ENCODE measurements at regions not wholly inside any gene's neighbourhood (a gene's known extent, or its start where the extent isn't known, plus 50 kb on each side); places are given as distances from the start of the nearest gene placed in this dataset.
"Not testable (repeated sequence)": the region's sequence is repeated elsewhere in the genome, so short reads cannot be mapped to it uniquely, and the experiment has no call there.

DNA sequence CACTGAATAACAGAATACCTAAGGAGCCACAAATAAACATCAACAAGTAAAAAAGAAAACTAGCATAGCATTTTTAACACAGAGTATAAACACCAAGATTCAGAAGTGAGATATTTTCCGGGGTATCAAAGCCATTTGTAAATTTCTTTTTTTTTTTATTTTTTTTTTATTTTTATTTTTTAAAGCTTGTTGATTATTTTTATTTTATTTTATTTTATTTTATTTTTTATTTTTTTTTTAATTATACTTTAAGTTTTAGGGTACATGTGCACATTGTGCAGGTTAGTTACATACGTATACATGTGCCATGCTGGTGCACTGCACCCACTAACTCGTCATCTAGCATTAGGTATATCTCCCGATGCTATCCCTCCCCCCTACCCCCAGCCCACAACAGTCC is 81.7 kb upstream of the PDE1A start:
- TF ChIP-seq, protein P1, sequence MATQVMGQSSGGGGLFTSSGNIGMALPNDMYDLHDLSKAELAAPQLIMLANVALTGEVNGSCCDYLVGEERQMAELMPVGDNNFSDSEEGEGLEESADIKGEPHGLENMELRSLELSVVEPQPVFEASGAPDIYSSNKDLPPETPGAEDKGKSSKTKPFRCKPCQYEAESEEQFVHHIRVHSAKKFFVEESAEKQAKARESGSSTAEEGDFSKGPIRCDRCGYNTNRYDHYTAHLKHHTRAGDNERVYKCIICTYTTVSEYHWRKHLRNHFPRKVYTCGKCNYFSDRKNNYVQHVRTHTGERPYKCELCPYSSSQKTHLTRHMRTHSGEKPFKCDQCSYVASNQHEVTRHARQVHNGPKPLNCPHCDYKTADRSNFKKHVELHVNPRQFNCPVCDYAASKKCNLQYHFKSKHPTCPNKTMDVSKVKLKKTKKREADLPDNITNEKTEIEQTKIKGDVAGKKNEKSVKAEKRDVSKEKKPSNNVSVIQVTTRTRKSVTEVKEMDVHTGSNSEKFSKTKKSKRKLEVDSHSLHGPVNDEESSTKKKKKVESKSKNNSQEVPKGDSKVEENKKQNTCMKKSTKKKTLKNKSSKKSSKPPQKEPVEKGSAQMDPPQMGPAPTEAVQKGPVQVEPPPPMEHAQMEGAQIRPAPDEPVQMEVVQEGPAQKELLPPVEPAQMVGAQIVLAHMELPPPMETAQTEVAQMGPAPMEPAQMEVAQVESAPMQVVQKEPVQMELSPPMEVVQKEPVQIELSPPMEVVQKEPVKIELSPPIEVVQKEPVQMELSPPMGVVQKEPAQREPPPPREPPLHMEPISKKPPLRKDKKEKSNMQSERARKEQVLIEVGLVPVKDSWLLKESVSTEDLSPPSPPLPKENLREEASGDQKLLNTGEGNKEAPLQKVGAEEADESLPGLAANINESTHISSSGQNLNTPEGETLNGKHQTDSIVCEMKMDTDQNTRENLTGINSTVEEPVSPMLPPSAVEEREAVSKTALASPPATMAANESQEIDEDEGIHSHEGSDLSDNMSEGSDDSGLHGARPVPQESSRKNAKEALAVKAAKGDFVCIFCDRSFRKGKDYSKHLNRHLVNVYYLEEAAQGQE (IDR thresholded peaks at IDR 0.05): not testable (repeated sequence)
- TF ChIP-seq CTCF (IDR thresholded peaks at IDR 0.05; ENCODE audit: low read depth, low read length, missing input control); RAD21 (IDR thresholded peaks at IDR 0.05): not testable (repeated sequence)
- TF ChIP-seq, protein P2, sequence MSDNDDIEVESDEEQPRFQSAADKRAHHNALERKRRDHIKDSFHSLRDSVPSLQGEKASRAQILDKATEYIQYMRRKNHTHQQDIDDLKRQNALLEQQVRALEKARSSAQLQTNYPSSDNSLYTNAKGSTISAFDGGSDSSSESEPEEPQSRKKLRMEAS (IDR thresholded peaks at IDR 0.05): not testable (repeated sequence)
- TF ChIP-seq, protein P3, sequence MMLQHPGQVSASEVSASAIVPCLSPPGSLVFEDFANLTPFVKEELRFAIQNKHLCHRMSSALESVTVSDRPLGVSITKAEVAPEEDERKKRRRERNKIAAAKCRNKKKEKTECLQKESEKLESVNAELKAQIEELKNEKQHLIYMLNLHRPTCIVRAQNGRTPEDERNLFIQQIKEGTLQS (IDR thresholded peaks at IDR 0.05): not testable (repeated sequence)
